ENCODE measurements at regions not wholly inside any gene's neighbourhood (a gene's known extent, or its start where the extent isn't known, plus 50 kb on each side); places are given as distances from the start of the nearest gene placed in this dataset.

DNA sequence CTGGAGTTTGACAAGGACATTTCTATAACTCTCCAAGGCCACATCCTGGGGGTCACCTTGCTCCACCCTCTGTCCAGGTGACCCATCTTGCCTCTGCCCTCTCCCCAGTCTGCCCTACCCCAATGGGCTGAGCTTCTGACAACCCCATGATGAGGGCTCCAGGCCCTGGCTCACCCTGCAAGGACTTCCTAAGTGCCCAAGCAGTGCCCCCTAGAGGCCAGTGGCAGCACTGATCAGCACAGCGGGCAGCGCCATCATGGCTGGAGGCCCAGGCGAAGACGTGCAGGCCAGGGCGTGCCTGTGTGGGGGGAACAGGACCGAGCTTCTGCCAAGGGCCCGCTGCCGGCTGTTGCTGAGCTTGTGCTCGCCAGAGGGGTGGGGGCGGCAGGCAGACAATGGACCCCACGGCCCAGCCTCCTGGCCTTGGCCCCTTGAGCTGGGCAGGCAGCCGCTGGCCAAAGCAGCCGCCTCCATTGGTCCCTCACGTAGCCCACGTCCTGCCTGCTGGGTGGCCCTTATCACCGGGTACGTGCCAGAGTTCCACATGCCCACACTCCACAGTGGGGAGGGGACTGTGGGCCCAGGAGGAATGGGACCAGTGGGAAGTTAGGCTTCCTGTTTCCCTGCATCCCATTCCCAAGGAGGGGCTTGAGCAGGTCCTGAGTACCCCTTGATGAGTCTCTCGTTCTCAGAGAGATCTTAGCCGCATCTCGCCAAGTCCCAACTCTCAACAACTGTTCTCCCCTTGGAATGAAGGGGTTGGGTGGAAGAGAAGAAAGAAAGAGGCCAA lies 64.3 kb downstream of the MRPL14 start:
- no peak for DNase-seq (ENCODE audit: low read depth)

DNA sequence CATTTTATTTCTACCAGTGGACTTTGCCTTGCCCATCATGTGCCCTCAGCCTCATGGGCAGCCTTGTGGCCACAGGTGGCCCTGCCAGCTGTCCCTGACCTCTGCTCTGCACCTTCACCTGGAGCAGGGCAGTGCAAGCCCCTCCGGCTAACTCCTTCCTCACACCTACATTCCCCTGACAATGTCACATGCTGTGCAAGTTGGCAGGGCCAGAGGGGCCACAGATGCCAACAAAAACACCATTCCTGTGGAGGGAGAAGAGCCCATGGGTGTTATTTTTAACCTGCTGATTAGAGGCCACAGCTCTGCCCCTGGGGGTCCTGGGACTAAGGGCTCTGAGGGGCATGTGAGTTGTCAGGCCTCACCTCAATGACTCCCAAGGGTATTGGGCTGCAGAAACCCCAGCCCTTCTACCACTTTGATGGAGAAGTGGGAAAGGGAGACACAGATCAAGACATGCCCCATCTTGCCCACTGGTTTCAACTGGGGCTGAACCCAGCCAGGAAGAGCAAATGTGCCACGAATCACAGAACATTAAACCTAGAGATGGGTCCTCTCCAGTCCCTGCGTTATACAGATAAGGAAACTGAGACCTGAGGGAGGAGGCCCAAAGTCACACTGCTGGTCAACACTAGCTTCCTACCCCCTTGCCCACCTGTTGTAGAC lies 65.0 kb downstream of the MRPL14 start:
- no peak for DNase-seq (ENCODE audit: low read depth)

DNA sequence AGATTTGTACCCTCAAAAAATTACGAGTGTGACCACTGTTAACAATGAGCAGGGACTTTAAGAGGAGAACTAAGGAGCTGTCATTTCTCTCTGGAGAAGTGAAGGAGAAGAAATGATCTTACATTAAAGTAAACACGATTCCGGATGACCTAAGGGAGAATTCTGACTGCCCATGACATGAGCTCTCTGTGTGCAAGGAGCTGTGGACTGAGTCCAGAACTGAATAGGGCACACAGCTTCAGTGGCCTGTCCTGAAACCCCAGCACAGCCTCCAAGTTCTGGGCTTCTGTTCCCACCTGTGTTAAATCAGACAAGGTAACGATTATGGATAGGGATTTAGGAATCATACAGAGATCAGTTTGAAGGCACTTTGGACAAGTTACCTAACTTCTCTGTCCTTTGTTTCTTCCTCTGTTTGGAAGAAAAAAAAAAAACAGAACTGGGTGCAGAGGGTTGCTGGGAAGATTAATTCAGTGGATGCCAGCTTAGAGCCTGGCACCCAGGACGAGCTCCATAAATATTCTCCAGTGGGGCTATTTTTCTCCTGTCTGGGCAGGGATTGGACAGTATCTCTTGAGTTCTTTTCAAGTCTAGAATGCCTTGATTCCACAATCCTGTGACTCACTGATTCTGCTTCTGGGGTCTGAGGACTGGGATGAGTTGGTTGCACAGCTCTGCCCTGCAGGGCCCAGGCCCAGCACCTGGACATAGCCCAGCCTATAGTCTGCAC lies 65.7 kb downstream of the MRPL14 start:
- peak; percentile 82 for DNase-seq (ENCODE audit: low read depth)

DNA sequence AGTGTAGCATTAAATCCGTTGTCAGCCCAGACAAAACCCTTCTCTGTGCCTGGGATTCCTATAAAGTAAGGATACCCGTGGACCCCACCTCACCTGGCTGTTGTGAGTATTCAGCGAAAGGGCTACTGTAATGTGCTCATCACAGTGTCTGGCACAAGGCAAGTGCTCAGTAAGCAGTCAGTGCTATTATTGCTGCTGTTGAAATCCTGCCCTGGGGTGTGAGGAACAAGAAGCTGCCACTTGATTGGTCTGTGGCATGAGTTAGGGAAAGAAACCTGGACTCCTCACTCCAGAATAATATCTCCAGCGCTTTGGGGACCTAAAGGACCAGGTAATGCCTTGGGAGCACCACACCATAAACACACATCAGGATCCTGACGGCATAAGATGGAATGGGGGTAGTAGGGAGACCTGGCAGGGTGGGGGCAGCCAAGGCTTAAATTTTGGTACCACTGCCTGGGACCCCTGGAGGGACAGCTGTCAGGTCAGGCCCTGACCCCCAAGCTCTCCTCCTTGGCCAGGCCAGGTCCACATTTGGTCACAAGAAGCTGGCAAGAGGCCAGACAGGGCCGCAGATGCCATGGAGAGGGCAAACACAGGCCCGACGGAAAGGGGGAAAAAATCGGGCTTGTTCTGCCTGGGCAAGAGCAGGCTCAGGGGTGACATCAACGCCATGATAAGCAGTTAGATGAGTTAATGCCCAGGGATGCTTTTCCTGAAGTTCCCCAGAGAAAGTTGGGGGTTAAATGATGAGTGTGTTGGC lies 66.5 kb downstream of the MRPL14 start:
- DNase-seq (ENCODE audit: low read depth) = no peak

DNA sequence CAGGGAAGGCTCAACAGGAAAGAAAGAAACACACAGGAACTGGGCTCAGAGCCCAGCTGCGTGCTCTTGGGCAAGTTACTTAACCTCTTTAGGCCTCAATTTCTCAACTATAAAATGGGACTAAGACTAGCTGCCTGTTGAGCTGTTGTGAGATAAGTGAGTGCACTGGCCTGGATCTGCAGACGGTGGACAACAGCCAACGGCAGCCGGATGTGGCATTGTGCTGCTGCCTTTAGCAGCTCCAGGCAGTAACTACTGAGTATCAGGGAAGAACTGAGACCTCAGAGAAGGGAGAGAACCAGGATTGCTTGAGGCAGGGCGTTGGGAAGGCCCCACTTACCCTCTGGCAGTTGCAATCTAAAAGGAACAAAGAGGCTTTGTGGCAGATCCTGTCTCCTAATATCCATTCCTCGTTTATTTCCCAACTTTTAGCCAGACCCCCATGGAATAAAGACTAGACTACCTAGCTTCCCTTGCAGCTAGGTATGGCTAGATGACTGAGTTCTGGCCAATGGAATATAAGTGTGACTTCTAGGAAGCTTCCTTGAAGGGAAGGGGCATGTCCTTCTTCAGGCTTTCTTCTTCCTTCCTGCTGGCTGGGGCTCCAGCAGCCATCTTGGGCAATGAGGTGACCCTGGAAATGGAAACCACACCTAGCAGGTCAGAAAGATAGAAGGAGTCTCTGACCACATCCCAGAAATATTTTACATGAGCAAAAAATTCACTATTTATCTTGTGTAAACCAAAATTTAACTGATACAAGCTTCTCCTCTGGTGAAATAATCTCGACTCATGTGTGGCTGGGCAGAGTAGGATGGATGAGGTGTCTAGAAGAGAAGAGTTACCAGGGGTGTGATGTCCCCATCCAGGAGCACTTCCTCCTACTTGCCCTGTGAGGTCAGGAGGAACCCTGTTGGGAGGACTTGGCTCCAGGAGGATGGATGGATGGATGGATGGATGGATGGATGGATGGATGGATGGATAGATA lies 67.6 kb downstream of the MRPL14 start:
- peak; percentile 78 for DNase-seq (ENCODE audit: low read depth)

DNA sequence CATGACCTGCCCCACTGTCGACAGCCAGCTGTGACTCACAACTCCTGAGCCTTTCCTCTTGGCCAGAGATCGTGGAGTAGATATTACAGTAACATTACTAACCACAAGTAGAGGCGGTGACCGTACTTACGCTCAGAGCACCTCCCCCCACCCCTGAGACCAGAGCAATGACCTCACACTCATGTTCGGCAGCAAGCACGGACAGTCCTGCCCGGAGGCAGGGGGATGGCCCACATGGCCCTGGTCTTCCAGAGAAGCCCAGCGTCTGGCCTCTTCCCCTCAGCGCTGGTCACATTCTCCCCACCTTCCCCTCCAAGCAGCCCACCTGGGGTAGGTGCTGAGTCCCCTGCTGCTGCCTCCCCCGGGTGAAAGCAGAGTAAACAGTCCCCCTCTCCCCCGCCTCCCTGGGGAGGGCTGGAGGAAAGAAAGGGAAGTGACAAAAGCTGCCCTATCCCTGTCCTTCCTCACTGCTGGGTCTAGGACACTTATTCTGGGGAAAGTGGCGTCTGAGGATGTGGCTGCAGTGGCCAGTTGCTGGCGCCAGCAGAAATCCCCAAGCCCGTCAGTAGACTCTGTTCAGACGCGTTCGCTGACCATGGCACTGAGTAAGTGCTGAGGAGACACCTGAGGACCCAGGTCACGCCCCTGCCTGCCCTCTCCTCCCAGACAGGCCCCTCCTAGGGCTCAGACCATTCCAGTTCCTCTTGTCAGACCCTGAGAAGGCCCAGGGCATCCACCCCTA lies 68.5 kb downstream of the MRPL14 start:
- peak; percentile 100 for DNase-seq (ENCODE audit: low read depth)

DNA sequence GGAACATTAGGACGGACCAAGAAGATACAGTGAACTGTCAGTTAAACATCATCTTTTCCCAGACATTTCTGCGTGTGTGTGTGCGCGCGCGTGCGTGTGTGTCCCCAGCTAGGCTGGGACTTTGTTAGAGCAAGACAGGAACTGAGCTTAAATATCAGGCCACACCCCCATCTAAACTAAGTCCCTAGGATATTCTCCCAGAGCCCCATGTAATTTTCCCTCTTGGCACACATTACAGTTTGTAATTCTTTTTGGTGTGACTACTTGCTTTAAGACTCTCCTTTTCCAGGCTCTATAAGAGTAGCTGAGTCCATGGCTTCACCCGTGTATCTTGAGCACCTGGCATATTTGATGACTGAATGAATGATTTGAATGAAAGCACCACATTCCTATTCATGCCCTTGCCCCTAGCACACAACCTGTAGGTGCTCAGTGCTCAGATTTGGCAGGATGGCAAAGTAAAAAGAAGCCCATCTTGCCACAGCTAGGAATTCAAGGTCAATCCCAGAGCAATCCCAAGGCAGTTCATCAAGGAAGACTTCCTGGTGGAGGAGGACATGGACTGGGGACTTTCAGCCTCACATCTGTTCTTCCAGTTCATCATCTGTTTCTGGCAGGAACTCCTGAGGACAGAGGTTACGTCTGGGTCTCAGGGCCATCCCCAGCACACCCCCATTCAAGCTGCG lies 69.2 kb downstream of the MRPL14 start:
- DNase-seq (ENCODE audit: low read depth) = peak; percentile 51

DNA sequence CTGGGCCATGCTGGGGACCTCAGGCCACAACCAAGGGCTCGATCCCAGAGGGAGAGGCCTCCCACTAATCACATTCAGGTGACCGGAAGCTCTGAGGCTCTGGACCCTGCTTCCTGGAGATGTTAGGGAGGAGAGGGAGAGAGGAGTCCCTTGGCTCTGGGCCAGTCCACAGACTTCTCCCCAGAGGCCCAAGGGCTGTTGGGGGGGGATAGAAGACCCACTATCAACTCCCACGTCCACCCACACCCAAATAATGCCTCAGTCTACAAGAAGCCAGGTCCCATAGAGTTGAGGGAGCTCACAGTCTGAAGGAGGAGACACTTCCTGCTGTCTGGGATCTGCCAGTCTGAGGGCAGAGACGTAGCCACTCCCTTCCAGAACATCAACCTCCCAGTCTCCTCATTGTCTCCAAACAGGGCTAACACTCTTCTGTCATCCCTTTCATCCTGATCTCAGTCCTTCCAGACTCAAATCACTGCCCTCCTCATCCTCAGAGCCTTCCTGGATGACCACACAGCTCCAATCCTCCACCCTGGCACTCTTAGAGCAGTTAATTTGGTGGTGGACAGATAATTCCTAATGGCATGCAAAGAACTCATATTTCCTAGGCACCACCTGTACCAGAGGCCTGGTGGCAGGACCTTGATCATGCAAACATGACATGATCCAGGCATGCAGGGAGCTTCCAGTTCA lies 69.9 kb downstream of the MRPL14 start:
- peak; percentile 32 for DNase-seq (ENCODE audit: low read depth)

DNA sequence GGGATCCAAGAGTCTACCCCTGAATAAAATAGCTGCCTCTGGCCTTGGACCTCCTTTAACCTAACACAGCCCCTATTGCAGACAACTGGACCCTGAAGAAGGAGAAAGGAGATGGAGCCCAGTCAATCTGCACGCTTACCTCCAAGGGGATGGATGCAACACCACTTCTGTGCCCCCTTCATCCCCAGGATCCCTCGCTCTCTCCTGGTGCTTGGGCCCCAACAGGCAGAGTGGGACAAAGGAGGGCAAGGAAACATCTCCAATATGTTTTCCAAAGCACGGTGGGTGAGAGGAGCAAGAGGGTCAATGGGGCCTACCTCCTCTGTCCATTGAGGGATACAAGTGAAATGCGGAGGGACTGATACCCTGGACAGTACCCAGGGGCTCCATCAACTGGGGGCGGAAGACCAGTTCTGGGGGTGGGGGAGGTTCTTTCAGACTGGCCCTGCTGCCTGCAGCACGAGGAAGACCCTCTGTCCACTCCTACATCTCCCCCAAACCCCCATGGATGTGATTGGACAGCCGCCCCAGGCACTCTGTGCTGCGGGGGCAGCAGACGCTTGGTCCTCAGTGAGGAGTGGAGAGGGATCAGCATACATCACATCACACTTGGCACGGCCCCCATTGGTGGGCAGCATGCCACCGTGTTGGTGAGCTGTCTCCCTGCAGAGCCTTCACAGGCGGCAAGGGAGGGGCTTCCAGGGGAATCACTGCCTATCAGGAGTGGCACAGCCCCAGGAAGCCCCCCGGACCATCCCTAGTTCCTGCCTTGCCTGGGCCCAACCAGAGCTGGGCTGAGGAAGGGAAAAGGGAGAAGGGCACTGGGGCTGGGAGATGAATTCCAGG lies 70.6 kb downstream of the MRPL14 start:
- DNase-seq (ENCODE audit: low read depth) = peak; percentile 39

DNA sequence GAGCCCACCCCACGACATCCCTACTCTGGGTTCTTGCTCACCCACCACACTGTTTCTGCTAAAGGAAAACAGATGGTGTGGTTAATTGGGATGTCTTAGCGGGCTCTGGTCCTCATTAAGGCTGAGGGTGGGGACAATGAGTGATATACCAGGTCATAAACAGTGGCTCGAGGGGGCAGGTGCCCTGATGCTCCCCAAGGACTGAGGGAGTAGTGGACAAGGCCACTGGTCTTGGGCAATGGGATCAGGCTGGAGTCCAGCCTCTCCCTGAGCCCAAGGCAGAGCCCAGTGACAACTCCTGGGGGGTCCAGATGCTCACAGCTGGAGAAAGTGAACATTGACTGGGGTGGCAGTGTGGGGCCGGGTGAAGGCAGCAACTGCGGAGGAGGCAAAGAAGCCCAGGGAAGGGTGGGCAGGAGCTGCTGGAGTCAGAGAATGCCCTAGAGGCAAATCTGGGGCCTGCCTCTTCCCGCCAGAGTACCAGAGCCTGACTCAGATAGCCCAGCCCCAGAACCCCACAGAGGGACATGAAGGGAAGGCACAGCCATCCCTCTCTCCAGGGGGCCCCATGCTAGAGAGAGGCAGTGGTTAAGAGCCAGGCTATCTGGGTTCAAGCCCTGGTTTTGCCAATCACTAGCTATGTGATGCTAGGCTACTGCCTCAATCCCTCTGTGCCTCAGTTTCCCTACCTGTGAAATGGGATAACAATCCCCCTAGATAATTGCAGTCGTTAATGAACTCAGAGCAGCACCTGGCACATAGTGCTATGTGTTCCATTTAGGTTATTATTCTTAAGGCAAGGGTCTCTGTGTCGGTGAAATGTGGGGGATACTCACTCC lies 72.3 kb downstream of the MRPL14 start:
- DNase-seq (ENCODE audit: low read depth) = peak; percentile 93

DNA sequence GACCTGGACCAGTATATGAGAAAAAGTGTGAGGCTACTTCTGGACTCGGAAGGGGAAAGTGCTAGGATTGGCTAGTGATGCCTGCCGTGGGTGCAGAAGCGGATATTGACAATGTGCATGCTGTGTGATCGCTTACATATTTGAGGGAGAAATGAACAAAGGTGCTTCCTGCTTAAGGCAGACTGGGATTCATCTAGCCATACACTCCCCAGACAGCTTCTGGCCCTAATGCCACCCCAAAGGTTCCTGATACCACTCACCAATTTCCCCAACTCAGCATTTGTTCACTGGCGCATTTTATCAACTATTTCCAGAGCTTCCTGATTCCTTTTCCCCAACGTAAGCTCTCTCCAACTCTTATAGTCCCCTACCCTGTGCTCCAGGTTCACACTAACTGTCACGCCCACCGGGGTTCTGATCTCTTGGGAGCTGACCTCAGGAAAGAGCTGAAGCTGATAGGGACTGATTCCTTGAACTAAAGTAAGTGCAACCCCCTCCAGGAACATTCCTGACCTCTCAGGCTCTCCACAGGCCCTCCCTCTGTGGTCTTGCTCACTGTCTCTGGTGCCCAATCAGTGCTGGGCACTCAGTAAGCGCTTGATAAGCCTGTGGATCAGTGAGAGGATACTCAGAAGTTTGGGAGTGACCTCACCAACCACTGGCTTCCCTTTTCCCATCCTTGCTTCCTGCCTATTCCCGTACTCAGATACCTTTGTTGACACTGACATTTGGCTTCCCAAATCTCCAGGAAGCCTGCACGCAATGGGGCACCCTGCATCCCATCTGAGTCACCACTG lies 73.3 kb downstream of the MRPL14 start:
- DNase-seq (ENCODE audit: low read depth) = peak; percentile 88

DNA sequence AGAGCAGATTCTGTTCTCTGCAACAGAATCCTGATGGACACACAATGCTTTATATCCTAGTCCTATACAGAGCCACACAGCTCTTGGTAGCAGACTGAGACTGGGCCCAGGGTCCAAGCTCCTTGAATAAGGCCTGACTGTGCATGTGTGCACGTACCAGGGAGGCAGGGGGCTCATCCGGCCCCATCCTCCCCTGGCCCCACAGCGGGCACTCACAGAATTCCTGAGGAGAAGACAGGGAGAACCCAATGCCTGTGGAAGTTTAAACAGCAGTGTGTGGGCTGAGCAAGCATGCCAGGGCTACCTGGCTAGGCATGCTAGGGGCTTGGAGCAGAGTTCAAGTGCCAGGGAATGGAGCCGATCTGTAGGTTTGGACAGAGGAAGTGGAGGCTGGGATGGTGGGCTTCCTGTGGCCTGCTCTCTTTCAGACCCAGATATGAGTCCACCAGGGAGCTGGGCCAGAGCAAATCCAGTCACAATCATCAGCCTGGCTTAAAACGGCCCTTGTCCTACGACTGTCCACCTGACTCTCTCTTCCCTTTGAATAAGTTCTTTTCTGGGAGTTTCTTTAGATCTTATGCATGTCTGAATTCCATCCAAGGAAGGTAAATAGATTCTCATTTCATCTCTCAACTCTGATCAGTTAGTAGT lies 74.0 kb downstream of the MRPL14 start:
- DNase-seq (ENCODE audit: low read depth) = no peak

DNA sequence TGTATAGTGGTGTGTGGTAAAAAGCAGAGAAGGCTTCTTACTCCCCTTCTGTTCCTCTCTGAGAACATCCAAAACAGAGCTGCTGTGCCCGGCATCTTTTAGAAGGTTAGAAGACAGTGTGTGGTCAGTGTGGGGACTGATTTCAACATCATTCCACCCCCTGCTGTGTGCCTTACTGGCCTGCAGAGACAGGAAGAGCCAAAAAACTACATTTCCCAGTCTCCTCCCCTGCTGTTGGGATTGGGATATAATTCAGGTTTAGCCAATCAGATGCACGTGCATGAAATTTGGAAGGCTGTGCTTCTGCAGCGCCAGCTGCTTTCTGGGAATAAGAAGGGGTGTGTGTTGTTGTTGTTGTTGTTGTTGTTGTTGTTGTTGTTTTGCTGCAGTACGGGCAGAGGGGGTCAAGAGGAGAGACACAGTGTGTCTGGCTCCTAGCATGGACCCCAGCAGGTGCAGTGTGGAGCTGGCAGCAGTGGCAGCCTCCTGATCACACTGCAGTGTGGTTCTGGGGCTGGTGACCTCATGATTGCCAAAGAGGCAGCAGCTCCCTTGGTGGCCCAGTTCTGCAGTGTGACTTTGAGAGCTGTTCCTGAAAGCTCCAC lies 74.7 kb downstream of the MRPL14 start:
- DNase-seq (ENCODE audit: low read depth) = peak; percentile 79

DNA sequence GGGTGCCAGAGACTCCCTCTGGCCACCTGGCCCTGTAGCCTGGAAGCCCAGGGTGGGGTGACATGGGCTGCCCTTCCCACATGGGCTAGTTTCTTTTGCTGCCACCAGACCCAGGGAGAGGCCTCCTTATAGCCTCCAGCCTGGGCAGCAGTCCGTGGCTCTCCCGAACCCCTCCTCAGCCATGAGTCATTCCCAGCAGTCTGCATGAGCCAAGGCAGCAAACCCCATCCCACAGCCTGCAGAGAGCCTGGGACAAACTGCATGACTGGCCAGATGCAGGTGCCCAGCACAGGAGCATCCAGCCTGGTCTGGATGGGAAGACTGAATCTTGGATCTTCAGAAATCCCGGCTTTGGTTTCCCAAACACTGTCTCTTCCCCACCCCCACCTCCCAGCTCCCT lies 75.7 kb downstream of the MRPL14 start:
- peak; percentile 92 for DNase-seq (ENCODE audit: low read depth)

DNA sequence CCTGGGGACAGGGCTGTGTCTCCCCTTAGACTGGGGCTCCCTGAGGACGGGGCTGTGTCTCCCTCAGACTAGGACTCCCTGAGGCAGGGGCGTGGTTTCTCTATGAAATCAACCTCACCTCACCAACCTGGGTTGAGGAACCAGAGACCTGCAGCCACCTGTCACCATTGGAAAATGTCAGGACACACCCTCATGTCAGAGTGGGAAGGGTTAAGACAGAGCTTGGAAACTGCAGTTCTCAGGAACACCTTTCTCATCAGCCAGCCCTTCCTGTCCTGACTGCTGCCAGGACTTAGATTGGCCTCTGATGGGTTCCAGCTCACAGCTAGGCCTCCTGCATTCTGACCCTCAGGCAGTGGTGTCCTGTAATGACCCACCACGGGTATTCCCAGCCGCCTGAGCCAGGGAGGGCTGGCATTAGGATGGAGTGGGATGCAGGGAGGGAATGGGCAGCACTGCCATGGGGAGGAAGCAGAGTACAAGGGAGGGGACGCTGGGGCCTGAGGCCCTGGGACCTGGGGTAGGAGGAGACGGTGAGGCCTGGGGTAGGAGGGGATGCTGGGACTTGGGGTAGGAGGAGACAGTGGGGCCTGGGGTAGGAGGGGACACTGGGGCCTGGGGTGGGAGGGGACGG lies 76.3 kb downstream of the MRPL14 start:
- peak; percentile 55 for DNase-seq (ENCODE audit: low read depth)
